Fibroblast of peridontal ligament (primary cell): ENCODE measurements at regions not wholly inside any gene's neighbourhood (a gene's known extent, or its start where the extent isn't known, plus 50 kb on each side); places are given as distances from the start of the nearest gene placed in this dataset.
"Not testable (repeated sequence)": the region's sequence is repeated elsewhere in the genome, so short reads cannot be mapped to it uniquely, and the experiment has no call there.

Experiments
- DNase-seq: peaks from one replicate; pipeline ENCODE4 v3.0.0-alpha.2; 2010; ENCODE audit errors: extremely low read depth

GRCh38 chr17:63019138-63019873 lies 53.3 kb downstream of the TANC2 start:
- no peak for DNase-seq

GRCh38 chr17:63022567-63022966 lies 56.5 kb downstream of the TANC2 start:
- no peak for DNase-seq

- no peak for DNase-seq
These were observed 57.0 kb downstream of the TANC2 start for GRCh38 chr17:63023049-63023448.

- no peak for DNase-seq
These were observed 58.2 kb downstream of the TANC2 start for GRCh38 chr17:63024201-63024600.

- peak; percentile 49 for DNase-seq
These were observed 58.7 kb downstream of the TANC2 start for GRCh38 chr17:63024716-63025115.

GRCh38 chr17:63025637-63026036 lies 59.6 kb downstream of the TANC2 start:
- not testable (repeated sequence) for DNase-seq

GRCh38 chr17:63029541-63029940 lies 63.5 kb downstream of the TANC2 start:
- peak; percentile 65 for DNase-seq

- no peak for DNase-seq
These were observed 66.1 kb downstream of the TANC2 start for GRCh38 chr17:63032142-63032541.

DNA sequence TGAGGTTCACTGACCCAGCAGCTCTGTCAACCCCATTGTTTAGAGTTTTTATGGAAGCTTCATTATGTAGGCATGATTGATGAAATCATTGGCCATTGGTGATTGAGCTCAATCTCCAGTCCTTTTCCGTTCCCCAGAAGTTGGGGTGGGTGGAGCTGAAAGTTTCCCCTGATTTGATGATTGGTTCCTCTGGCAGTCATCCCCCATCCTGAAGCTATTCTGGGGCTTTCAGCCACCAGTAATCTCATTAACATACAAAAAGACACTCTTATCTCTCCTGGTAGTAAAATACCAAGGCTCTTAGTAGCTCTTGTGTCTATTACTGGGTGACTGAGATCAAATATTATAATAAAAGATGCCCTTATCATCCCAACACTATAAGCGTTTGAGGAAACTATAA lies 67.1 kb downstream of the TANC2 start:
- DNase-seq = no peak

DNA sequence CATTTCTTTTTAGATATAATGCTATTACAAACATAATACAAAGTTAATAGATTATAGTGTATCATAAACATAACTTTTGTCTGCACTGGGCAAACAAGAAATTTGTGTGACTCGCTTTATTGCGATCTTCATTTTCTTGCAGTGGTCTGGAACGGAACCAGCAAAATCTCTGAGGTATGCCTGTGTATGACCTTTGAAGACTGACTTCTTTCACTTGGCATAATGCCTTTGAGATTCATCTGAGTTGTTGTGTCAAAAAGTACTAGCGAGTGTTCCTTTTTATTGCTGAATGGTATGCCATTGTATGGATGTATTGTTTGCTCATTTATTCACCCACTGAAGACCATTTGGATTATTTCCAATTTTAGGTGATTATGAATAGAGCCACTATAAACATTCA lies 69.2 kb downstream of the TANC2 start:
- peak; percentile 69 for DNase-seq

GRCh38 chr17:63035695-63036094 lies 69.7 kb downstream of the TANC2 start:
- DNase-seq = no peak

GRCh38 chr17:63039342-63039741 lies 73.3 kb downstream of the TANC2 start:
- DNase-seq = no peak

- peak; percentile 64 for DNase-seq
These were observed 74.0 kb downstream of the TANC2 start for GRCh38 chr17:63039899-63040602.

DNA sequence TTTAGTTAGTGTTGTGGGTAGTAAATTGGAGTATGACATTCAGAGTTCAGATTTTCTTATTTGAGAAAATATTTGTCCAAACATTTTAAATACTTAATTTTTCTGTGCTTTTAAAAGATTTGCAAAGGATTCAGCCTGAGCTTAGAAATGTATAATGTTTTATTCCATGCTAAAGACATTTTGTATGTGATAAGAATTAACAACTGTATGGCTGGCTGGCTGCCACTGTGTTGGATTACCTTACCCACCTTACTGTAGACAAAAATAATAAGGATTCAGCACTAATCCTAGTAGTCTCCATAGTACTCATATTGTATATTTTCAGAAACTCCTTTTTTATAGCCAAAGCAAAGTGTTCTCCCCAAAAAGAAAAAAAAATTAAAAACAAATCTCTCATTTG lies 74.8 kb downstream of the TANC2 start:
- no peak for DNase-seq

- no peak for DNase-seq
These were observed 75.2 kb downstream of the TANC2 start for GRCh38 chr17:63041251-63041650.

DNA sequence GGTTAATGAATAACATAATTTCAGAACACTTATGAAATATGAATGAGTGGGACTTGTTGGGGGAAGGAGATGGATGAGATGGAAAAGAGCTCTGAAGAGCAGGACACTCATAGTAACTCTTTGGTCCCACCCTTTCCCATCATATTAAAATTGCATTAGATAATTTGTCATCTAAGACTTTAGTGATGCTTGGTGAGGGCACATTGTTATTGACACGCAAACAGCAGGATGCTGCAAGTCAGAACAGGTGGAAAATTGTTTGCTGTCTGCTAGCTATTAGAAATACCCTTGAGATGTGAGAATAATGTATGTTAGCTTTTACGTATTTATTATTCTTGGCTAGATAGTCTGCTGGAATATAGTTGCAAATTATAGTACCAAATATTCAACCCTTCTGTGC lies 75.7 kb downstream of the TANC2 start:
- no peak for DNase-seq

- no peak for DNase-seq
These were observed 76.3 kb downstream of the TANC2 start for GRCh38 chr17:63042256-63042812.

GRCh38 chr17:63057560-63057959 lies 91.5 kb downstream of the TANC2 start:
- not testable (repeated sequence) for DNase-seq

- no peak for DNase-seq
These were observed 100.3 kb downstream of the TANC2 start for GRCh38 chr17:63066158-63066813.

DNA sequence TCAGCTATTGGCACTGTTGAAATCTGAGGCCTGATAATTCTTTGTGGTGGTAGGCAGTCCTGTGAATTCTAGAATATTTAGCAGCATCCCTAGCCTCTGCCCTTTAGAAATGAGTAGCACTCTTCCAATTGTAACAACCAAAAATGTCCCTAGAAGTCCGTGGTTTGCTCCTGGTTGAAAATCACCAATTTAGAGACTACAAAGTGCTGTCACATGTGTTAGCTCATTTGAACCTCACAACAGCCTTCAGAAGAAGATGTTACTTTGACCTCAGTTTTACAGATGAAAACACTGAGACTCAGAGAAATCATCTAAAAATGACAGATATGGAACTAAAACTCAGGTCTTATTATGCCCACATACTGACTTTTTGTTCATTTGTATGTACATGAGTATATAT lies 103.2 kb downstream of the TANC2 start:
- DNase-seq = no peak

GRCh38 chr17:63070031-63070430 lies 104.0 kb downstream of the TANC2 start:
- peak; percentile 37 for DNase-seq

DNA sequence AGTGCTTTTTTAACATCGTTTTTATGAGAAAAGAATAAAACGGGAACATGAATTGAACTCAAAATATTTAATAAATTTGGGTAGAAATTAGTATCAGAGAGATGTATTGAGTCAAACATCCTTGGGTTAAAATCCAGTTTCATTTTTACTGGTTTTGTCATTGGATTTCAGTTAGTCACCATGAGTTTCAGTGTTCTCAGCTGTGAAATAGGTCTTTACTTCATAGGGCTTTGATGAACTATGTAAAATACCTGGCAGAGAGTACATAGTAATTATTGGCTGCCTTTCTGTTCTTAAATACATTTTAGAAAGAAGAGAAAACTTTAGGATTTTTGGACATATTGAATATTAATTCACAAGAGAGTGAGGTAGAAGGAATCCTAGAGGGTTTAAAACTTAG lies 105.8 kb downstream of the TANC2 start:
- no peak for DNase-seq

DNA sequence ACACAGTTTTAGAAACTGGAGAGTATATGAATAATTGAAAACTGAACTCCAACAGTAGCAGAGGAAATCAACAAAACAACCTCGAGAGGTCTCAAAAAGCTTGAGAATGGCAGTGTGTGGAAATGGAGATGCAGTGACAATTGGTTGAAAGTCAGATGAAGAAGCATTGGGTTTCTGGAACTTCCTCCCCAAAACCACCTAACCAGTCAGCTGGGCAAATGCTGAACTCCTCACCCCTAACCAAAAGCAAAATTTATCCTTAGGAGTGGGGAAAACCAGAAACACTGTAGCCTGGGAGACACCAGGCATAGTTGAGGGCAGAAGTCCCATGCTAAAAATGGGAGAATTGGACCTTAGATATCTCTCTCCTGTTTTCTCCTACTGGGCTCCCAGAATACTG lies 109.9 kb downstream of the TANC2 start:
- DNase-seq = peak; percentile 13
